ENCODE measurements at regions not wholly inside any gene's neighbourhood (a gene's known extent, or its start where the extent isn't known, plus 50 kb on each side); places are given as distances from the start of the nearest gene placed in this dataset.

DNA sequence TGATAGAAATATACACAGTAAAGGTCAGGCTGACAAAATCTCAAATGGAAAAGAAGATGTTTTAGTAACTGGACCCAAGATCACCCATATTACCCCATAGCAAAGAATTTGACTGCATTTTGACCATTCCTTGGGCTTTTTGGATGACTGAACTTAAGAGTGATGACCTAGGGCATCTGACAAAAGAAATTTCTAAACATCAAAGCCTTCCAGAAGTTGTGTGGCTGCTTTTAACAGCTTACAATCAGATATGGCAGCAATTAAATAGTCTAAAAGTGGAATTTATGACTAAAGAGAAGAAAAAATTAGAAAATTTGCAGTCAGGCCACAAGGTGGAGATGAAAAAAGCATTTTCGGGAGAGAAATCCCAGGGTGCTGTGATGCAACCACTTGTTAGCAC, 563.0 kb downstream of the RERGL start:
- TF ChIP-seq CTCF (IDR thresholded peaks at IDR 0.05) (no peak), POLR2A (IDR thresholded peaks at IDR 0.05; ENCODE audit: low read depth) (no peak), POLR2AphosphoS5 (IDR thresholded peaks at IDR 0.05) (no peak), EP300 (IDR thresholded peaks at IDR 0.05) (no peak)
